GM19351 (cell line): ENCODE measurements at regions not wholly inside any gene's neighbourhood (a gene's known extent, or its start where the extent isn't known, plus 50 kb on each side); places are given as distances from the start of the nearest gene placed in this dataset.

Experiments
- ATAC-seq: cut with Tn5 transposase; IDR thresholded peaks from one replicate; pipeline ENCODE4 v1.9.1; 2021; ENCODE audit warnings: mild to moderate bottlenecking, moderate library complexity; ENCODE audit not compliant: unreplicated experiment

- ATAC-seq = no peak
These were observed 96.1 kb upstream of the PLXNA4 start for GRCh38 chr7:132672200-132672990.

GRCh38 chr7:132666774-132667172, 90.5 kb upstream of the PLXNA4 start:
- no peak for ATAC-seq

GRCh38 chr7:132666071-132666773, 90.0 kb upstream of the PLXNA4 start:
- ATAC-seq = no peak

GRCh38 chr7:132656846-132657776, 80.8 kb upstream of the PLXNA4 start:
- ATAC-seq = peak; percentile 40

GRCh38 chr7:132656341-132656740, 80.1 kb upstream of the PLXNA4 start:
- no peak for ATAC-seq

- ATAC-seq = no peak
These were observed 79.0 kb upstream of the PLXNA4 start for GRCh38 chr7:132655131-132655727.

- peak; percentile 68 for ATAC-seq
These were observed 77.9 kb upstream of the PLXNA4 start for GRCh38 chr7:132654150-132654549.

GRCh38 chr7:132653366-132653930, 77.2 kb upstream of the PLXNA4 start:
- peak; percentile 40 for ATAC-seq

GRCh38 chr7:132652507-132652906, 76.2 kb upstream of the PLXNA4 start:
- no peak for ATAC-seq

GRCh38 chr7:132650498-132650897, 74.2 kb upstream of the PLXNA4 start:
- ATAC-seq = no peak

GRCh38 chr7:132647311-132647710, 71.0 kb upstream of the PLXNA4 start:
- ATAC-seq = no peak

GRCh38 chr7:132646052-132646451, 69.8 kb upstream of the PLXNA4 start:
- ATAC-seq = no peak

- ATAC-seq = no peak
These were observed 67.0 kb upstream of the PLXNA4 start for GRCh38 chr7:132643302-132643701.

GRCh38 chr7:132641238-132641637, 65.0 kb upstream of the PLXNA4 start:
- no peak for ATAC-seq

- no peak for ATAC-seq
These were observed 63.7 kb upstream of the PLXNA4 start for GRCh38 chr7:132639983-132640382.

- ATAC-seq = no peak
These were observed 61.7 kb upstream of the PLXNA4 start for GRCh38 chr7:132638000-132638399.

- no peak for ATAC-seq
These were observed 60.3 kb upstream of the PLXNA4 start for GRCh38 chr7:132636581-132636980.

- ATAC-seq = no peak
These were observed 58.9 kb upstream of the PLXNA4 start for GRCh38 chr7:132635127-132635526.

- no peak for ATAC-seq
These were observed 54.6 kb upstream of the PLXNA4 start for GRCh38 chr7:132630834-132631233.
